ENCODE measurements at regions not wholly inside any gene's neighbourhood (a gene's known extent, or its start where the extent isn't known, plus 50 kb on each side); places are given as distances from the start of the nearest gene placed in this dataset.

DNA sequence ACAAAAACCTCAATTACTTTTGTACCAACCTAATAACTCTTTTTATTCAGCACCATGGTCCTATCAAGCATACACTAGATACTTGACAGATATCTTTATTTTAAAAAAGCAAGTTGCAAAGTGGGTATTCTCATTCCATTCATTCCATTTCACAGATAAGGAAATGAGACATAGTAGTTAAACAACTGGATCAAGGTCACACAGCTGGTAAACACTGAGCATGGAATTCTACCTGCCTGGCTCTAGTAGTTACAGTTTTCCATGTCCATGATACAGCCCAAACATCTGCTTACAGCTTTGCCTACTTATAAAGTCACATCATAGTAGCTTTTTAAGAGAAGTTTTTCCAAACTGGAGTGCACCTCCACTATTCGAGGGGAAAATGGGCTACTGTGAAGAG is 57.1 kb upstream of the SERTM1 start:
- TF ChIP-seq, protein P1, sequence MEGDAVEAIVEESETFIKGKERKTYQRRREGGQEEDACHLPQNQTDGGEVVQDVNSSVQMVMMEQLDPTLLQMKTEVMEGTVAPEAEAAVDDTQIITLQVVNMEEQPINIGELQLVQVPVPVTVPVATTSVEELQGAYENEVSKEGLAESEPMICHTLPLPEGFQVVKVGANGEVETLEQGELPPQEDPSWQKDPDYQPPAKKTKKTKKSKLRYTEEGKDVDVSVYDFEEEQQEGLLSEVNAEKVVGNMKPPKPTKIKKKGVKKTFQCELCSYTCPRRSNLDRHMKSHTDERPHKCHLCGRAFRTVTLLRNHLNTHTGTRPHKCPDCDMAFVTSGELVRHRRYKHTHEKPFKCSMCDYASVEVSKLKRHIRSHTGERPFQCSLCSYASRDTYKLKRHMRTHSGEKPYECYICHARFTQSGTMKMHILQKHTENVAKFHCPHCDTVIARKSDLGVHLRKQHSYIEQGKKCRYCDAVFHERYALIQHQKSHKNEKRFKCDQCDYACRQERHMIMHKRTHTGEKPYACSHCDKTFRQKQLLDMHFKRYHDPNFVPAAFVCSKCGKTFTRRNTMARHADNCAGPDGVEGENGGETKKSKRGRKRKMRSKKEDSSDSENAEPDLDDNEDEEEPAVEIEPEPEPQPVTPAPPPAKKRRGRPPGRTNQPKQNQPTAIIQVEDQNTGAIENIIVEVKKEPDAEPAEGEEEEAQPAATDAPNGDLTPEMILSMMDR (conservative IDR thresholded peaks at IDR 0.05; ENCODE audit: low read length) = no peak
- no peak for TF ChIP-seq EZH2phosphoT487 (IDR thresholded peaks at IDR 0.05; ENCODE audit: borderline replicate concordance, low read depth, low read length)
